ENCODE measurements at regions not wholly inside any gene's neighbourhood (a gene's known extent, or its start where the extent isn't known, plus 50 kb on each side); places are given as distances from the start of the nearest gene placed in this dataset.

- TF ChIP-seq CTCF (conservative IDR thresholded peaks at IDR 0.05; ENCODE audit: low read depth, low read length), result no peak
- no peak for TF ChIP-seq EZH2 (IDR thresholded peaks at IDR 0.05; ENCODE audit: borderline replicate concordance, low read depth, low read length, poor library complexity, severe bottlenecking)
Observed at GRCh38 chr13:56182598-56182997, 958.1 kb upstream of the PRR20A start.
